Bronchial epithelial cell (primary cell): ENCODE measurements at regions not wholly inside any gene's neighbourhood (a gene's known extent, or its start where the extent isn't known, plus 50 kb on each side); places are given as distances from the start of the nearest gene placed in this dataset.

ENCODE experiments used
- DNase-seq: peaks from one replicate; pipeline ENCODE4 v3.0.0-alpha.2; 2010; ENCODE audit warnings: low read depth
- FAIRE-seq: peaks from 2 replicates; lab custom pipeline; 2011; peaks lifted over from hg19 to GRCh38; lab: Jason Lieb, UNC
- H3K27me3 ChIP-seq: 2 replicates; pipeline ENCODE4 v1.5.1; 2011; ENCODE audit warnings: low read length; ENCODE audit not compliant: control insufficient read depth, insufficient read depth
- H3K36me3 ChIP-seq: 2 replicates; pipeline ENCODE4 v1.5.1; 2011; ENCODE audit warnings: low read length; ENCODE audit not compliant: control insufficient read depth, insufficient read depth
- H3K4me3 ChIP-seq: 2 replicates; pipeline ENCODE4 v1.5.1; 2011; ENCODE audit warnings: mild to moderate bottlenecking, low read depth, low read length, control low read depth
- TF ChIP-seq, protein P1 (sequence below): IDR thresholded peaks from 2 replicates; pipeline ENCODE4 v1.5.1; 2011; ENCODE audit warnings: mild to moderate bottlenecking, moderate library complexity, low read length, control low read depth, inconsistent platforms; ENCODE audit not compliant: insufficient read depth, severe bottlenecking

GRCh38 chr7:13457790-13458189 is 531.7 kb downstream of the ETV1 start:
- TF ChIP-seq, protein P1, sequence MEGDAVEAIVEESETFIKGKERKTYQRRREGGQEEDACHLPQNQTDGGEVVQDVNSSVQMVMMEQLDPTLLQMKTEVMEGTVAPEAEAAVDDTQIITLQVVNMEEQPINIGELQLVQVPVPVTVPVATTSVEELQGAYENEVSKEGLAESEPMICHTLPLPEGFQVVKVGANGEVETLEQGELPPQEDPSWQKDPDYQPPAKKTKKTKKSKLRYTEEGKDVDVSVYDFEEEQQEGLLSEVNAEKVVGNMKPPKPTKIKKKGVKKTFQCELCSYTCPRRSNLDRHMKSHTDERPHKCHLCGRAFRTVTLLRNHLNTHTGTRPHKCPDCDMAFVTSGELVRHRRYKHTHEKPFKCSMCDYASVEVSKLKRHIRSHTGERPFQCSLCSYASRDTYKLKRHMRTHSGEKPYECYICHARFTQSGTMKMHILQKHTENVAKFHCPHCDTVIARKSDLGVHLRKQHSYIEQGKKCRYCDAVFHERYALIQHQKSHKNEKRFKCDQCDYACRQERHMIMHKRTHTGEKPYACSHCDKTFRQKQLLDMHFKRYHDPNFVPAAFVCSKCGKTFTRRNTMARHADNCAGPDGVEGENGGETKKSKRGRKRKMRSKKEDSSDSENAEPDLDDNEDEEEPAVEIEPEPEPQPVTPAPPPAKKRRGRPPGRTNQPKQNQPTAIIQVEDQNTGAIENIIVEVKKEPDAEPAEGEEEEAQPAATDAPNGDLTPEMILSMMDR: no peak
- Histone ChIP-seq H3K27me3 (no peaks in the 10 kb centered on the region), H3K36me3 (no peaks in the 10 kb centered on the region), H3K4me3 (no peak overlapping the region)
- DNase-seq: no peak
- FAIRE-seq: no peak

DNA sequence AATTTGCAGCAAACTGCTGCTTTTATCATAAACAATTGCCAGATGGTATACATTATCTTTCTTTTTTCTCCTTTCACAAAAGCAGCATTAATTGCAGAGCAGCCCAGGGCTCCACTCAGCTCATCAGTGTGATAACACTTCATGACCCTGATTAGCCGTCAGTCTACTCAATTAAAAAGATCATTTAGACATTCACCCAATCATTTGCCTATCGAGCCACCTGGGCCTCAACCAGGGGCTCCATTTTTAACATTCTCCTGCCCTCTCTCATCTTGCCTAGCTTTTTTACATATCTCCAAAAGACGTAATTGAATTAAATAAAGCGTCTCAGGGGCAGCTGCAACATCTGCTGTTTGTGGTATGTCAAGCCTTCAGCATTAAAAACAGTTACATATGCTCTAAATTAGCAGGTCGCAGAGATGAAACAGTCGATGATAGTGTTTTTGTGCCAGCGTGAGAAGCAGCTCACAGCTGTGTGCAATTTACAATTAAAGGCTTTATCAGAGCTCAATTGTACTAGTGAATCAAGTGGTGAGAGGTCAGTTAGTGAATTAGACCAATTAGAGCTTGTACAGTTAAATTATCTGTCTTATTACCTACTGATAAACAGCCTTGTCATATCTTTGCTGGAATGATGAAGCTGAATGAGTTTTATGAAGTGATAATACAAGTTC is 522.5 kb downstream of the ETV1 start:
- no peak overlapping the region for H3K4me3 ChIP-seq
- DNase-seq: no peak
- FAIRE-seq: no peak
- TF ChIP-seq, protein P1: no peak
- no peaks in the 10 kb centered on the region for H3K36me3 ChIP-seq
- H3K27me3 ChIP-seq: no peaks in the 10 kb centered on the region

DNA sequence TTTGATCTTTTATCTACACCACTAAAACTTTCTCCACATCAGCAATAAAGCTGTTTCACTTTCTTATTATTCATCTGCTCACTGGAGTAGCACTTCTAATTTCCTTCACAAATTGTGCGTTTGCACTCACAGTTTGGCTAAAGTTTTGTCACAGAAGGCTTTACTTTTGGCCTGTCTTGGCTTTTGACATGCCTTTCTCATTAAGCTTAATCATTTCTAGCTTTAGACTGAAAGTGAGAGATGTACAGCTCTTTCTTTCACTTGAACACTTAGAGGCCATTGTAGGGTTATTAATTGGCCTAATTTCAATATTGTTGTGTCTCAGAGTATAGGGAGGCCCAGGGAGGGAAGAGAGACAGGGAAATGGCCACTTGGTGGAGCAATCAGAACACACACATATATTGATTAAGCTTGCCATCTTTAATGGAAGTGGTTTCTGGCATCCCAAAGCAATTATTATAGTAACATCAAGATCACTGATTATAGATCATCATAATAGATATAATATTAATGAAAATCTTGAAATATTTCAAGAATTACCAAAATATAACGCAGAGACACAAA is 512.5 kb downstream of the ETV1 start:
- no peak overlapping the region for H3K4me3 ChIP-seq
- DNase-seq (no peak), FAIRE-seq (no peak)

DNA sequence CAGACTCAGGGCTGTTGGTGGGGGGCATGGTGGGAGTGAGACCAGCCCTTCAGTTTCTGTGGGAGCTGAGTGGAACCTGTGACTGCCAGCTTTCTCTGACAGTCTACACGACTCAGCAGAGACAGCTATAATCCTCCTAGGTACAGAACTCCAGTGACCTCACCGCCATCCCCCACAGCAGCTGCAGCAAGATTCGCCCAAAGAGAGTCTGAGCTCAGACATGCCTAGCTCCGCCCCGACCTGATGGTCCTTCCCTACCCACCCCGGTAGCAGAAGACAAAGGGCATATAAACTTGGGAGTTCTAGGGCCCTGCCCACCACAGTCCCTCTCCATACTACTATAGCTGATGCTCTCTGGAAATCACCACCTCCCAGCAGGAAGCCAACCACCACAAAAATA is 500.1 kb downstream of the ETV1 start:
- TF ChIP-seq, protein P1: no peak
- Histone ChIP-seq H3K4me3 (no peak overlapping the region), H3K36me3 (no peaks in the 10 kb centered on the region), H3K27me3 (no peaks in the 10 kb centered on the region)
- FAIRE-seq: no peak
- DNase-seq: no peak

More for the DNA sequence above, 512.5 kb downstream of the ETV1 start:
- TF ChIP-seq, protein P1: no peak
- Histone ChIP-seq H3K27me3 (no peaks in the 10 kb centered on the region), H3K36me3 (no peaks in the 10 kb centered on the region)

GRCh38 chr7:13496976-13497375 is 492.5 kb downstream of the ETV1 start:
- no peaks in the 10 kb centered on the region for H3K36me3 ChIP-seq
- no peaks in the 10 kb centered on the region for H3K27me3 ChIP-seq
- no peak for FAIRE-seq
- DNase-seq: no peak
- TF ChIP-seq, protein P1: no peak
- no peak overlapping the region for H3K4me3 ChIP-seq
